Left lobe of liver (tissue), 2 donors: ENCODE measurements at regions not wholly inside any gene's neighbourhood (a gene's known extent, or its start where the extent isn't known, plus 50 kb on each side); places are given as distances from the start of the nearest gene placed in this dataset.
"Not testable (repeated sequence)": the region's sequence is repeated elsewhere in the genome, so short reads cannot be mapped to it uniquely, and the experiment has no call there.

Experiments used
- ATAC-seq: fragments of 200-7000 bp; cut with Tn5 transposase; one replicate; pipeline ENCODE4 v1.9.1; 2020; ENCODE audit warnings: mild to moderate bottlenecking, moderate library complexity
- DNase-seq: peaks from one replicate; pipeline ENCODE4 v3.0.0-alpha.2; 2020; ENCODE audit warnings: low spot score
- donor health status: DM: no; HTN: no; CAD: no; lungs with moderate emphysema.
- donor health status: DM: no; HTN: yes; CAD: no.

DNA sequence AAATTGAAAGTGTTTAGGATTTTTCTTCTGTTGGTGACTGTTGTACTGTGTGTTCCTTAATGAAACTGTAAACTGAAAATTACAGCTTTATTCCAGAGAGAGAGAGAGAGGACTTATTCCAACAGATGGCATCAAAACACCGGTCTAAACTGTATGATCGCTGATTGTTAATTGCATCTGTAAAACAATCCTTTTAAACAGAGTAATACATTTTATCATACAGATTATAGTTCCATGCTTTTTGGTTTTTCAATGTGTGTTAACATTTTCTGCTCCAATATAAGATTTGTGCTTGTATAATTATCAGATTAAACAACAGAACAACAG is 289.7 kb upstream of the DNAJC19 start:
- ATAC-seq, result peak; percentile 55
- no peak for DNase-seq

DNA sequence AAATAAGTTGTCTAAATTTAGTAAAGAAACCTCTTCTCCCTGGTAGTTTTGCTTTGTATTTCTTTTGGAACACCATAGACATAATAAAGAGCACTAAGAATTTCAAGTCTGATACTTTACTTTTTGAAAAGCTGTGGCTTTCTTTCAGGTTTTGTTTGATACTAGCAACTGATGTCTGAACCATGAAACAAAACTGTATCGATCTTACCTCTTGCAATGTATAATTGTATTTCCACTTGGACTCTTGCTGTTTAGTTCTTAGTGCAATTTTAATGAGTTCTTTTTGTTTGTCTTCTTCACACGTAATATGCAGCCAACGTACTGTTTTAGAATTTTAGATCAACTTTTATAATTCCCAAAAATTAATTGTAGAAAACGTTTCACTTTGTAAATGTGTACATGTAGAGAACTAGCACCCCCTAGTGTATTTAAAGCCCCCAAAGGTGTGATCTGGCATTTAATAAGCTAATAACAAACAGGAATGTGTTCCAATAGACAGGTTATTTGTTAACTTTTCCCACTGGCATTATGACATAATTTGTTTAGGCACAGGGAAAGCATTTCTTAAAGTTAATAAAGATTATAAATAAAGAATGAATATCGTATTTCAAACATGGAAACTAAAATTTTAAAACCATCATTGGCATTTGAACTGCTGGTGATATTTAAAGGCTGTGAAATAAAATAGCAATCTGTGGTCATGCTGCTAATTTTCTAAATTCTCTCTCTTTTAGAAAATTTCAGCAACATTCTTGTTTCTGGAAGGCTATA is 289.1 kb upstream of the DNAJC19 start:
- DNase-seq, result no peak
- peak; percentile 72 for ATAC-seq

DNA sequence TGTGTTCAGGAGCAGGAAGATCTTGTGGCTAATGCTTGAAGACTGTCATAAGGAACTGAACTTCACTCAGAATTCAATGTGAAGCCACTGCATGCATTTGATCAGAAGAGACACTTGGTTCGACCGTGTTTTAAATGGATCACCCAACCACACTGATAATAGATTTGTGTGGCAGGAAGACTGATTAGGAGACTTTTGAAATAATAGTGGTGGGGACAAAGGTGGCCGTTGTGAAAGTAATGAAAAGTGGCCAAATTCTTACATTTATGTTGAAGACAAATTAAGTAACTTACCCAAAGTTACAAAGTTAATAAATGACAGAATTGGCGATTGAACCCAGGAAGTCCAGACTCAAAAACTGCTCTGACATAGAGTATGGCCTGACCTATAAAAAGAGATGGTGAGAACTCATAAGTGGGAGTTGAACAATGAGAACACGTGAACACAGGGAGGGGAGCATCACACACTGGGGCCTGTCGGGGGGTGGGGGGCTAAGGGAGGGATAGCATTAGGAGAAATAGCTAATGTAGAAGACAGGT is 286.9 kb upstream of the DNAJC19 start:
- DNase-seq (peak; percentile 51), ATAC-seq (peak; percentile 79)

DNA sequence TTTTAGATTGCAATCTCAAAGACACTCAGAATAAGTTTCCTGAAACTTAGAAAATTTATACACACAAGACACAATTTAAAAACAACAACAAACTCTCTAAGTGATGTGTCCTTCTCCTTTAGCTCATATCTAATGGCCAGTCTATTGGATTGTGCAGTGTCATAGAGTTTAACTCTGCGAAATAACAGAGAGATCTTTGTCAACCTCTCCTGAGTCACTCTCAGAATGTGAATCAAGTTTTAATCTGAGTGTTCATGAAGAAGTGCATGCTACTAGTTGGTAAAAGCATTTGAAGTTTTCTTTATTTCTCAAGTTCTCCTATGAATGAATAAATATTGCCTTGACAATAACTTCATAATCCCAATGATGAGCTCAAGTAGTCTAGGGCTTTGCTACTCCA is 284.5 kb upstream of the DNAJC19 start:
- no peak for ATAC-seq
- no peak for DNase-seq

DNA sequence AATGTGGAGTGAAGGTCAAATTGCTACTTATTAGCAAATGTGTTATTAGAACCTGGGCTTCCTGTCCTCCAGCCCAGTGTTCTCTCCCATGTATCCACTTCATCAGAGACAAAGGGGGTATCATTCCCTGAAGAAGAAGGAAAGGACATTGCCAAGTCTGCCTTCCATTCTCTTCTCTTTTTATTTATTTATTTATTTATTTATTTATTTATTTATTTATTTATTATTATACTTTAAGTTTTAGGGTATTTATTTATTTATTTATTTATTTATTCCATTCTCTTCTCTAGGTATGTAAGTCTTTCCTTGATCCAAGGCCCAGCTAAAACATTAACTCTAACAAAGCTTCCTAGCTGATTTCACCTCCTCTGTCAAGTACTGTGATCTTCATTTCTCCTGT is 277.8 kb upstream of the DNAJC19 start:
- no peak for ATAC-seq

DNA sequence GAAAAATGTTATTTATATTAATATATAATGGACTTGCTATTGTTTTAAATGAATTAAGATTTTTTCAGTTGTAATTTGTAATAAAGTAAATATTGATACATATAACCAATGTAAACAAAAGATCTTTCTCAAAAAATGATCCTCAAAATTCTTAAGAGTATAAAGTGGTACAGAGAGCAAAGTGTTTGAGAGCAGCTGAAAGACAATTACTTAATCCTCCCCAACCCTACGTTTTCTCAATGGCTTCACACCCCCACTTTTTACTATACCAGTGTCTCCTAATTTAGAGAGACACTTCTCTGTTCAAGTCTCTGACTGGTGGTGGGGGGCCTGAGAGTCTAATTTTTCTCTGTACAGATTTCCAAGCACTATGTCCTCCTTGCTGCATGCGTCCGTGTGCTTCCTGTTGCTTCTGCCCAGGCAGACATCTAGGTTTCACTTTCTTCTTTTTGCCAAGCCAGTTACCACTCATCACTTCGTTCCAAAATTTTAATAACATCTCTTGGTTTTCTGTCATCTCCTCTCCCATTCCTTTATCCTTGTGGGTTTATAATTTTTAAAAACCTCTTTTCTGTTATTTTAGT is 276.3 kb upstream of the DNAJC19 start:
- ATAC-seq, result peak; percentile 92

More for the DNA sequence above, 277.8 kb upstream of the DNAJC19 start:
- DNase-seq, result no peak

DNA sequence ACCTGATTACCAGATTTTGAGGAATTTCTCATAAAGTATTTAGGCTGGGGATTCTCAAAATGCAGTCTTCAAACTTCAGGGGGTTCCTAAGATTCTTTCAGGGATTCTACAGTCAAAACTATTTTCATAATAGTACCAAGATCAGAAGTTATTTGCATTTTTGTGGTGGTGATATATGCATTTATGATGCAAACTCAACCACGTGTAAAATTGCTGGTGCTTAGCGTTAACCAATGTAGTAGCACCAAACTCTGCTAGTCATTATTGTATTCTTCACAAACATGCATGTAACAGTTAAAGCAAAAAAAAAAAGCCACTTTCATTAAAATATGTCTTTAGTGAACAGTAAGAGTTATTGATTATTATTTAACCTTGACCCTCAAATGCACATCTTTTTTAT is 274.9 kb upstream of the DNAJC19 start:
- DNase-seq (no peak), ATAC-seq (no peak)

More for the DNA sequence above, 276.3 kb upstream of the DNAJC19 start:
- no peak for DNase-seq

DNA sequence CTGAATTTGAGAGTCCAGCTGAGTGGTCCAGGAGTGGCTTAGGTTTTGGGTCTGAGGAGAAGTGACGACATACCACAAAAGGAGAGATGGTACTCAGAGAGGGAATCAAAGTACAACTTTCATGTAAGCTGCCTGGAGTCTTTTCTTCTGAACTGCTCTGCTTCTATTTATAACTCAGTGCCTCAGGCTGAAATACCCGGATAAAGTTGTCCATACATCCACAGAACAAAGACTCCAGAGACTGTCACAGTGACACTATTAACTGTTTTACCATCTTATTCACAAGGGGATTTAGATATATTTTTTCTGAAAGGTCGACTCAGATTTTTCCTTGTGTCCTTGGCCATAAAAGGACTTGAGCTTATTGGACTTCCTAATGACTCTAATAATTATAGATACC is 264.3 kb upstream of the DNAJC19 start:
- no peak for ATAC-seq

DNA sequence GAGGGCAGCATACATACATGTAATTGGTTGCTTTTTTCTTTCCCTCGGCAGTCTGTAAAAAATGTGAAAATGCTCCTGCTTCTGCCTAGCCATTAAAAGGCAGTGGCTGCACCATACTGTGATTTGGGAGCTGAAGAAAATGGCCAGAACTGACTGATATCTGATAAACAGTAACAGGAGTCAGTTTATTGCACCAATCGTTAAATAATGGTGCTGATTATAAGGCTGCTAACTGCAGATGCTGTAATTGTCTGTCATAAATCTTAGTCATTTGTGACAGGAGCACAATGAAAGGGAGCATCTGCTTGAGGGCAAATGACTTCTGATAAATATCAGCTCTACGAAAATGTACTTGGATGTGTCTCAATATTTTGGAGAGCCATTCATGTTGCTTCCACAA is 263.1 kb upstream of the DNAJC19 start:
- ATAC-seq, result no peak
- DNase-seq, result no peak

More for the DNA sequence above, 264.3 kb upstream of the DNAJC19 start:
- DNase-seq, result no peak

DNA sequence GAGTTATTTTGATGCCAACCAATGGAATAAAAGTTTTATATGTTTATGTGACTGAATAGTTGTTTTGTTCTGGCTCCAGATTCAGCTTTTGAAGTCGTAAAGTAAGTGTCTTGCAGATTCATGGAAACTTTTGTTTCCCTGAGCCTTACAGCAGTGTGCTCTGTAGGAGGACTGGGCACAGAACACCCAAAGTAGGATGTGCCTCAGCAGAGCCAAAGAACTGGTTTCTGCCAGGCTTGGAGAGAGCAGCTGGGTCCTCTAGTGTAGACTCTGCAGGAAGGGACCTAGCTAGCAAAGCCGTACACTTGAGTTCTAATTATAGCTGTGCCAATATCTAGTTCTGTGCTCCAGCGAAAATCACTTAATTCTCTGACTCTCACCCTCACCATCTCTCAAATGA is 261.2 kb upstream of the DNAJC19 start:
- DNase-seq (no peak), ATAC-seq (no peak)

DNA sequence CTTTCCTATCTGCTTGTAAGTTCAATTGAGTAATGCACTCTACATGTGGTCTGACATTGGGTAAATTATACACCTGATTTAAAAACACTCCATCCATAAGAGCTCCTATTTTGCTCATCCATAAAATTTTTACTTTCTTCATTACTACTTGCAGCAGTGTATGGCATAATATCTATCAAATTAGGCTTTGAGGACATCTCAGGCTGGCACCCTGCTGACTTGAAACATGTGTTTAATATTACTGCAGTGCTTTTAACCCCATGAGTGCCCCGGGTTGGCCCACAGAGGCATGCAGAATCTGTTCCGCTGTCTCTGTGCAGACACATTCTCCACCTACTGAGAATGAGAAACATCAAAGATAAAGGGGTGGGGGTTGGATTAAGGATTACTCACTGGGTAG is 249.9 kb upstream of the DNAJC19 start:
- DNase-seq, result no peak

DNA sequence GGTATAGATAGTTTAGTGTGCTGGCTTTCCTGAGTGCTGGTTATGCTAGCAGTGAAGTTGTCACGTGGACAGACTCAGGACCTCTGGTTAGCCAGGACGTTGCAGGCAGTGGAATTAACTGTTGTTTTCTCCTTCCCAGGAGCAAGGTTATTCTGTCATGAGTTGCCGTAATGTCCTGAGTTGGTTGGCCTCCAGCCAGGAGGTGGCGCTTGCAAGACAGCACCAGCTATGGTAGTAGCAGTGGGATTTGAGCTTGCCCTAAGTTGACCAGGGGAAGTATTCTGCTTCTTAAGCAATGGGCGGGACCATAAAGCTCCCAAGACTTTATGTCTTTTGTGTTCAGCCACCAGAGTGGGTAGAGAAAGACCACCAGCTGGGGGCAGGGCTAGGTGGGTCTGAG is 240.7 kb upstream of the DNAJC19 start:
- no peak for ATAC-seq
- DNase-seq, result no peak

More for the DNA sequence above, 249.9 kb upstream of the DNAJC19 start:
- no peak for ATAC-seq

DNA sequence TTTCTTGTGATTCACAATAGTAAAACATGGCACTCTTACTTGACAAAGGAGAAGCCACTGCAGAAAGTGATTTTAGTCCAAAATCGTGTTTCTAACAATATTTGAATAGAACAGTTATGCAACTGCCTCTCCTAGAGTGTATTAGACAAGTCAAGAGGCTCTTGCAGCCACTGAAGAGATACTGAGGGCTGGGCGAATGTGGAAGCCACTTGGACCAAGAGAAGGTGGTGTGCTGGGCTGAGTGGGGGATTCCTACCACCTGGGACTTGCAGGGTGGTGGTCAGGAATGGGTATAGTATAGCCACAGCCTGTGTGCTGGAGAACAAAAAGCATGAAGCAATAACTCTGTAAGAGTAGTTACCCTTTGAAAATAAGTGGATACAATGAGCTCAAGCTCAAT is 223.8 kb upstream of the DNAJC19 start:
- DNase-seq (no peak), ATAC-seq (no peak)

DNA sequence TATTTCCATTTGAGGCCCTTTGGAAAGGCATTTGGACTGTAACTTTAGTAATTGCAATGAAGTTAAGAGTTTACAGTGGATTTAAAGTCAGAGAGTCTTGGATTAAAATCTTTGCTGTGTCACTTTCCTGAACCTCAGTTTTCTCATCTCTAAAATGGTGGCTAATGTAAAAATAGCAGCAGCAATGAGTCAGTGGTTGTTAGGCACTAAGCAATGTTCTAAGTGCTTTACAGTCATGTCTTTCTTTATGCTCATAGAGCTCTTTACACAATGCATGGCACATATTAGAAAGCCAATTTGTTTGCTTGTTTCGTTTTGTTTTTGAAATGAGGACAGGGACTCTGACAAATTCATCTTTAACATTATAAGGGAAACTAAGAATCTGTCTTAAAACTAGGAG is 222.7 kb upstream of the DNAJC19 start:
- ATAC-seq (no peak), DNase-seq (no peak)

DNA sequence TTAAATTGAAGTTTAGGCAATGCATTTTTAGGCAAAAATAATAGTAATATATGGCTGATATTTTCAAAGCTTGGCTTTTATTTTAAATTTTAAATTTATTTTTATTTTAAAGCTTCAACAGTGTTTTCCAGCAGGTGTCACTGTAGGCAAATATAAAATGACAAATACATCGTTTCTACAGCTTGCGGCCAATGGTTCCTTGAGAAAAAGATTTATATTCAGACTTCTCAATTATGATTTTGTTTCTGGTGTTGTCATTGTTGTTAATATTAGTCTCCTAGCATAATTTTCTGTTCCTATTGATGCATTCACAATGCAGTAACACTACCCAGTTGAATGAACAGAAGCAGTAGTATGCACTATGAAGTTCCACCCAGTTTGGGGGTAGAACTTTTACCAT is 220.7 kb upstream of the DNAJC19 start:
- no peak for DNase-seq
- peak; percentile 43 for ATAC-seq

DNA sequence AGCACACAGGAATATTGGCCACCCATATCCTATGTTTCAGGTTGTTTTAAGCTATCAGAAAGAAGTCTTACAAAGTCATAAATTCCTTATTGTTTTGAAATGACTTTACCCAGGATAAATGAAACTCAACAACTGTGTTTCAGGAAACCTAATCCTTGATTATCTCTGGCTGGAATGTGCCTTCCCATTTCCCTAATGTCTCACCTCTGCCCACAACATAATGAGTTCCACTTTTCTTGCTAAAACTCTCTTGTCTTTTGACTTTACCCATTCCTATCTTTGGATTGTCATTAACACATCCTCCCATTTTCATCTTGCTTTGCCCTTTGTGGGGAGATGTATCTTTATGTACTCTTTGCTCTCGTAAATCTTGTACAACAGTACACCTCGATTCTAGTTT is 200.0 kb upstream of the DNAJC19 start:
- ATAC-seq (no peak), DNase-seq (no peak)

DNA sequence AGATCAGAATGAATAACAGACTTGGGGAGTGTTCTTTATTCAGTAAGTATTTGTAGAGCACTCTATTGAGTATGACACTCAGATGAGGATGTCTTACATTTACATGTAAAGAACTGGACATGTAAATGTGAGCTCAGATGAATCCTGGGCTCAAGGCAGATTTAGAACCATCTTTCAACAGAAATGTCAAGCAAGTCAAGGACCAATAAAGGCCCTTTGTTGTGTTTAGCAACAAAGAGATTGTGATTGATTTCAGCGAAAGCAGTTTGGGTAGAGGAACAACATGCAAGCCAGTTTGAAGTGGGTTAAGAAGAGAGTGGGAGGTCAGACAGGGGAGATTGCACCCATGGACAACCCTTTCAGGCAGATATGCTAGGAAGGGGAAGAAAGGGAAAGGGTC is 194.2 kb upstream of the DNAJC19 start:
- ATAC-seq, result no peak
- no peak for DNase-seq

DNA sequence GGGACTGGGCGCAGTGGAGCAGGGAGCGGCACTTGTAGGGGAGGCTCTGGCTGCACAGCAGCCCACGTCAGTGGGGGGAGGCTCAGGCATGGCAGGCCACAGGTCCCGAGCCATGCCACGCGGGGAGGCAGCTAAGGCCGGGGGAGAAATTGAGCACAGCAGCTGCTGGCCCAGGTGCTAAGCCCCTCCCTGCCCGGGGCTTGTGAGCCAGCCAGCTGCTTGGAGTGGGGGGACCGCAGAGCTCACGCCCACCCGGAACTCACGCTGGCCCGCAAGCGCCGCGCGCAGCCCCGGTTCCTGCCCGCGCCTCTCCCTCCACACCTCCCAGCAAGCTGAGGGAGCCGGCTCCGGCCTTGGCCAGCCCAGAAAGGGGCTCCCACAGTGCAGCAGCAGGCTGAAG is 193.5 kb upstream of the DNAJC19 start:
- DNase-seq, ATAC-seq: not testable (repeated sequence)

DNA sequence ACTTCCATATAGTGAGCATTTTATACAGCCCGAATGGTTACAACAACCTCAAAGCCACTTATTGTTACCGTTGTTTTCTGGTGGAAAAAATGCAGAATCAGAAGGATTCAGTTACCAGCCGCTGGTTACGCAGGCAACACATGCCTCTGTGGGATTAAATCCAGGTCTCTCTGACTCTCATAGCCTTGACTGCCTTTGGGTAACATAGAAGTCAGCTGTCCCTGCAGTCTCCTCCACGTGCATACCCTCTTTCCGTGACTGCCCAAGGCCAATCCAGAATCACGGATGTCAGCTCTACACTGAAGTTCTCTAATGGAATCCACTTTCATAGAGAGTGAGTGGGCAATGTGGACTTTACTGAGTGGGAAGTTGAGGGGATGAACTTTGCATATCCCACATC is 189.5 kb upstream of the DNAJC19 start:
- ATAC-seq (no peak), DNase-seq (no peak)

DNA sequence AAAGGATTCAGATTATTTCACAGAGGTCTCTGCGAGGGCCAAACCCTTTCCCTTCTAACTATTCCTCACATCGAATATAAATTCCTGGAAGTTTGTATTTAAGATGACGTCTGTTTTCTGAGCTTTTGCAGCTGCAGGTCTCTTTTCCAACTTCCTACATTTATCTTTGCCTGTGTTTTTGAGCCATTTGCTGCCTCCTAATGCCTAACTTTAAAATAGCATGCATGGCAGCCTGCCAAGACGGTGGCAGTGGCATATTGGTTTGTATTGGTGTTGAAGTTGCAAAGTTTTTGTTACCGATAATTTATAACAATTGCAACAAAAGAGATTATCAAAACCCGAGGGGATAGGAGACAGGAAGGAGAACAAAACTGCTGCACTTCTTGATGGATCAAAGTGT is 187.1 kb upstream of the DNAJC19 start:
- peak; percentile 71 for DNase-seq
- peak; percentile 87 for ATAC-seq

DNA sequence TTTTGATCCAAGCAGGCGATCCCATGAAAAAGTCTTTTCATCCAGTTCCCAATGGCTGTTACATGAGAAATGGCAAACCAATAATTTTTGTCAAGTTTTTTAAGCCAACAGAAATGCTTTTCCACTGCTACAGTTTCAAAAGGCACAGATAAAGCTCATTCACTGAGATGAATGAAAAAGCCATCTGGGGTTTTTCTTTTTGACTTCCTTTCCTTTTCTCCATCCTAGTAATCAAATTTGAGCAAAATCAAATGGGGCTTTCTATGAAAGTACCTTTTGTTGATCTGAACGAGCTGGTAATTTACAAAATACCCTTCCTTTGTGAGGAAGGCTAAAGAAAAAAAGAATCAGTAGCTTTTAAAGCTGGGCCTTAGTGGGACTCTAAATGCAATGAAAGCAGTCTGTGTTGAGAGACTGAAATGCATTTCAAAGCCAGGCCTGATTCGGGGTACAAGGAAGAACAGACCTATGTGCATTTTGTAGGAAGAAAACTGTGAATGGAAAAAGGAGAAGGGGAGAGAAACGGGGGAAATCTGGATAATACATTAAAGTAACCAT is 185.2 kb upstream of the DNAJC19 start:
- DNase-seq (no peak), ATAC-seq (no peak)

DNA sequence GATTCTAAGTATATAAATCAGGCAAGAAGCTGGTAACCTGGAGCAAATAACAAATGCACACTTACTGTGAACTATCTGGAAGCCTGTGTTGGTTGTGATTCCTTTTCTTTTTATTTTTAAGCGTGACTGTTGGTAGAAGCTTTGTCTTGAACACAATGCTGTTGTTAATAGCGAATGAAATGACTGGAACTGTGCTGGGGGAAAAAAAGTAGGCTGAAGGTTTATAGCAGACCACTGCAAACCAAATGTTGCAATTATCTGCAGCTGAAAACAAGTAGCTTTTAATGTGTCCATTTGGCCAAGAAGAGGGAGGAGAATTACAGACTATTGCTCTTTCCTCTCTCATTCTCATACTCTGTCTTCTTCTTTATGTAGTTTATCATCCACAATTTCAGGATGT is 184.5 kb upstream of the DNAJC19 start:
- no peak for ATAC-seq
- no peak for DNase-seq
